GM12892 (cell line): ENCODE measurements at regions not wholly inside any gene's neighbourhood (a gene's known extent, or its start where the extent isn't known, plus 50 kb on each side); places are given as distances from the start of the nearest gene placed in this dataset.

Experiments used
- POLR2A ChIP-seq: IDR thresholded peaks from 2 replicates; pipeline ENCODE4 v1.6.1; 2011; ENCODE audit warnings: low read depth, low read length, control low read depth
- POLR2AphosphoS5 ChIP-seq: IDR thresholded peaks from 2 replicates; pipeline ENCODE4 v1.6.1; 2011; ENCODE audit warnings: low read depth, low read length, control low read depth
- TAF1 ChIP-seq: IDR thresholded peaks from 2 replicates; pipeline ENCODE4 v1.6.1; 2011; ENCODE audit warnings: low read depth, mild to moderate bottlenecking, control low read depth, low read length, borderline replicate concordance

- TF ChIP-seq POLR2A (no peak), POLR2AphosphoS5 (no peak), TAF1 (no peak)
Observed at GRCh38 chr2:53473236-53473635, 294.4 kb upstream of the CHAC2 start.
